ENCODE measurements at regions not wholly inside any gene's neighbourhood (a gene's known extent, or its start where the extent isn't known, plus 50 kb on each side); places are given as distances from the start of the nearest gene placed in this dataset.
"Not testable (repeated sequence)": the region's sequence is repeated elsewhere in the genome, so short reads cannot be mapped to it uniquely, and the experiment has no call there.

DNA sequence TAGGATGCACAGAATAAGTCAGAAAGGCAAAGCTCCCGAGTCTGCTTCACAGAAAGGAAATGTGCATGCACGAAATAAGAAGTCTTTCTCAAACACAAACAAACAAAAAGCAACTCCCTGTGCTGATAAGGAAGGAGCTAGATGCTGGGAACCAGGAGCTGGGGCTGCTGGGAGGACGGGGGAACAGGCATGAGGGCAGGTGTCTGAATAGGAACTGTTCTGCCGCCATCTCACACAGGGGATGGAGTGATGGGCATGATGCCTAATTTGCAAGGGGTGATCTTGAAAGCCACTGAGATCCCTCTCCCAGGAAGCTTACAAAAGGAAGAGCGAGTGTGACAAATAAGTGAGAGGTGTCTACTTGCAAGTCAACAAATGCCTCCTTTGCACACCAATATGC, 336.5 kb downstream of the BCL2L11 start:
- TF ChIP-seq, protein P1, sequence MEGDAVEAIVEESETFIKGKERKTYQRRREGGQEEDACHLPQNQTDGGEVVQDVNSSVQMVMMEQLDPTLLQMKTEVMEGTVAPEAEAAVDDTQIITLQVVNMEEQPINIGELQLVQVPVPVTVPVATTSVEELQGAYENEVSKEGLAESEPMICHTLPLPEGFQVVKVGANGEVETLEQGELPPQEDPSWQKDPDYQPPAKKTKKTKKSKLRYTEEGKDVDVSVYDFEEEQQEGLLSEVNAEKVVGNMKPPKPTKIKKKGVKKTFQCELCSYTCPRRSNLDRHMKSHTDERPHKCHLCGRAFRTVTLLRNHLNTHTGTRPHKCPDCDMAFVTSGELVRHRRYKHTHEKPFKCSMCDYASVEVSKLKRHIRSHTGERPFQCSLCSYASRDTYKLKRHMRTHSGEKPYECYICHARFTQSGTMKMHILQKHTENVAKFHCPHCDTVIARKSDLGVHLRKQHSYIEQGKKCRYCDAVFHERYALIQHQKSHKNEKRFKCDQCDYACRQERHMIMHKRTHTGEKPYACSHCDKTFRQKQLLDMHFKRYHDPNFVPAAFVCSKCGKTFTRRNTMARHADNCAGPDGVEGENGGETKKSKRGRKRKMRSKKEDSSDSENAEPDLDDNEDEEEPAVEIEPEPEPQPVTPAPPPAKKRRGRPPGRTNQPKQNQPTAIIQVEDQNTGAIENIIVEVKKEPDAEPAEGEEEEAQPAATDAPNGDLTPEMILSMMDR (IDR thresholded peaks at IDR 0.05; ENCODE audit: low read depth, low read length): not testable (repeated sequence)
- TF ChIP-seq, protein P2, sequence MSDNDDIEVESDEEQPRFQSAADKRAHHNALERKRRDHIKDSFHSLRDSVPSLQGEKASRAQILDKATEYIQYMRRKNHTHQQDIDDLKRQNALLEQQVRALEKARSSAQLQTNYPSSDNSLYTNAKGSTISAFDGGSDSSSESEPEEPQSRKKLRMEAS (IDR thresholded peaks at IDR 0.05; ENCODE audit: low read depth, low read length): not testable (repeated sequence)
- not testable (repeated sequence) for TF ChIP-seq POLR2A (IDR thresholded peaks at IDR 0.05; ENCODE audit: extremely low read depth, insufficient read length); MYC (IDR thresholded peaks at IDR 0.05; ENCODE audit: low read depth, low read length)
